Upper lobe of left lung (tissue), 4 donors: ENCODE measurements at regions not wholly inside any gene's neighbourhood (a gene's known extent, or its start where the extent isn't known, plus 50 kb on each side); places are given as distances from the start of the nearest gene placed in this dataset.

Source experiments
- POLR2A ChIP-seq, 4 donors: fragments of 450-650 bp; IDR thresholded peaks; one replicate each; pipeline ENCODE4 v1.5.1; 2016 to 2017; ENCODE audit warnings: antibody characterized with exemption in 4 of 4, mild to moderate bottlenecking in 2 of 4
- POLR2AphosphoS5 ChIP-seq, 2 donors: sonication (generic); formaldehyde crosslinking; IDR thresholded peaks; one replicate each; pipeline ENCODE4 v1.5.1; 2017; ENCODE audit warnings: antibody characterized with exemption in 2 of 2
- TF ChIP-seq, protein P1 (sequence below), 6 experiments: fragments of 450-650 bp in 4 of 6; fragments of 200-600 bp in 2 of 6; sonication (generic) in 2 of 6; IDR thresholded peaks; one replicate each; pipeline ENCODE4 v1.5.1; 2016 to 2019; ENCODE audit warnings: antibody characterized with exemption in 6 of 6

DNA sequence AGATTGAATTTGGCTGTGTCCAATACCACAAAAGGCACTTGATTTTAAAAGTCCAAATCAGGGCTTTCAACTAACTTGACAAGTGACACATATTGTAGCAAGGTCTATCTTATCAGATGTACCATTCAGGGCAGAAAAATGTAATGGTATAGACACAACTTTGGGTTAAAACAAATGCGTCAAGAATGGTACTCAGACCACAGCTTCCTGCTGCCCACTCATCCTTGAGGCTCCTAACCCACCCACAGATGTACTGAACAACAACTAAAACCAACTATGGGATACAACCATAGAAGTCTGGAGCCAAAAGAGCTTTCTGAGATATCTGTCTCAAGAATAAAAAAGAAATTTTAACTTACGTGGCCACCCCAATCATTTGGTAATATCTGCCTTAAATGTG is 105.2 kb downstream of the RBM43 start:
- TF ChIP-seq, protein P1, sequence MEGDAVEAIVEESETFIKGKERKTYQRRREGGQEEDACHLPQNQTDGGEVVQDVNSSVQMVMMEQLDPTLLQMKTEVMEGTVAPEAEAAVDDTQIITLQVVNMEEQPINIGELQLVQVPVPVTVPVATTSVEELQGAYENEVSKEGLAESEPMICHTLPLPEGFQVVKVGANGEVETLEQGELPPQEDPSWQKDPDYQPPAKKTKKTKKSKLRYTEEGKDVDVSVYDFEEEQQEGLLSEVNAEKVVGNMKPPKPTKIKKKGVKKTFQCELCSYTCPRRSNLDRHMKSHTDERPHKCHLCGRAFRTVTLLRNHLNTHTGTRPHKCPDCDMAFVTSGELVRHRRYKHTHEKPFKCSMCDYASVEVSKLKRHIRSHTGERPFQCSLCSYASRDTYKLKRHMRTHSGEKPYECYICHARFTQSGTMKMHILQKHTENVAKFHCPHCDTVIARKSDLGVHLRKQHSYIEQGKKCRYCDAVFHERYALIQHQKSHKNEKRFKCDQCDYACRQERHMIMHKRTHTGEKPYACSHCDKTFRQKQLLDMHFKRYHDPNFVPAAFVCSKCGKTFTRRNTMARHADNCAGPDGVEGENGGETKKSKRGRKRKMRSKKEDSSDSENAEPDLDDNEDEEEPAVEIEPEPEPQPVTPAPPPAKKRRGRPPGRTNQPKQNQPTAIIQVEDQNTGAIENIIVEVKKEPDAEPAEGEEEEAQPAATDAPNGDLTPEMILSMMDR (IDR thresholded peaks at IDR 0.05): no peak
- no peak for TF ChIP-seq POLR2A (IDR thresholded peaks at IDR 0.05)
- TF ChIP-seq POLR2AphosphoS5 (IDR thresholded peaks at IDR 0.05): no peak
